Tibial nerve (tissue), 4 donors: ENCODE measurements at regions not wholly inside any gene's neighbourhood (a gene's known extent, or its start where the extent isn't known, plus 50 kb on each side); places are given as distances from the start of the nearest gene placed in this dataset.

Experiments used
- DNase-seq, 2 donors: peaks; one replicate each; pipeline ENCODE4 v3.0.0-alpha.2; 2019; ENCODE audit warnings: low spot score in 2 of 2
- H3K27ac ChIP-seq, 4 donors: fragments of 200-600 bp; sonication (generic) in 3 of 4; one replicate each; pipeline ENCODE4 v1.5.1; 2017 to 2019; ENCODE audit warnings: mild to moderate bottlenecking in 1 of 4
- H3K27me3 ChIP-seq, 2 donors: fragments of 200-600 bp; sonication (generic) in 1 of 2; one replicate each; pipeline versions ENCODE4 v1.5.1 to v1.6.0; 2017 to 2019
- H3K36me3 ChIP-seq, 3 donors: fragments of 200-600 bp; sonication (generic); one replicate each; pipeline ENCODE4 v1.5.1; 2018 to 2019
- H3K4me1 ChIP-seq, 4 donors: fragments of 200-600 bp; sonication (generic) in 3 of 4; one replicate each; pipeline ENCODE4 v1.5.1; 2017 to 2019
- H3K4me3 ChIP-seq, 4 donors: fragments of 200-600 bp; sonication (generic) in 3 of 4; one replicate each; pipeline ENCODE4 v1.5.1; 2017 to 2019; ENCODE audit warnings: mild to moderate bottlenecking in 1 of 4, moderate library complexity in 1 of 4
- H3K9me3 ChIP-seq, 4 donors: fragments of 200-600 bp; sonication (generic) in 3 of 4; one replicate each; pipeline ENCODE4 v1.5.1; 2017 to 2019
- CTCF ChIP-seq, 5 experiments: fragments of 200-600 bp in 3 of 5; fragments of 450-650 bp in 2 of 5; sonication (generic) in 3 of 5; IDR thresholded peaks; one replicate each; pipeline ENCODE4 v1.5.1; 2016 to 2019; ENCODE audit warnings: antibody characterized with exemption in 5 of 5, mild to moderate bottlenecking in 3 of 5, moderate library complexity in 2 of 5
- EP300 ChIP-seq, 2 donors: sonication (generic); formaldehyde crosslinking; IDR thresholded peaks; one replicate each; pipeline ENCODE4 v1.6.1; 2017; ENCODE audit warnings: antibody characterized with exemption in 2 of 2, mild to moderate bottlenecking in 1 of 2
- POLR2A ChIP-seq, 2 donors: fragments of 450-650 bp; IDR thresholded peaks; one replicate each; pipeline ENCODE4 v1.6.1; 2017; ENCODE audit warnings: antibody characterized with exemption in 2 of 2, mild to moderate bottlenecking in 2 of 2, moderate library complexity in 2 of 2
- WGBS, 2 donors: methylation state at CpG; one replicate each; pipeline ENCODE4 v1.1.5; 2018; 5-methylcytosine and 5-hydroxymethylcytosine counted together

GRCh38 chr12:87806310-87806709, 222.9 kb downstream of the C12orf50 start:
- Histone ChIP-seq H3K27ac (no peak overlapping the region), H3K4me3 (no peak overlapping the region), H3K4me1 (peaks cover 0 to 17% (median 0%) of the 10 kb centered on the region in 4 donors), H3K27me3 (no peaks in the 10 kb centered on the region), H3K9me3 (no peaks in the 10 kb centered on the region), H3K36me3 (no peaks in the 10 kb centered on the region)
- 55 to 67% methylated on average over 4 of the region's 4 CpGs for WGBS, 2 donors
- TF ChIP-seq POLR2A (IDR thresholded peaks at IDR 0.05): no peak
- no peak for TF ChIP-seq CTCF (IDR thresholded peaks at IDR 0.05)
- TF ChIP-seq EP300 (IDR thresholded peaks at IDR 0.05): no peak
- no peak for DNase-seq

- no peak for DNase-seq
- no peaks in the 10 kb centered on the region for H3K36me3 ChIP-seq
- H3K27ac ChIP-seq: no peak overlapping the region
- TF ChIP-seq EP300 (IDR thresholded peaks at IDR 0.05): no peak
- no peak for TF ChIP-seq POLR2A (IDR thresholded peaks at IDR 0.05)
- no peak for TF ChIP-seq CTCF (IDR thresholded peaks at IDR 0.05)
- 37 to 92% methylated on average over 1 of the region's 1 CpG for WGBS, 2 donors
- no peaks in the 10 kb centered on the region for H3K9me3 ChIP-seq
- no peaks in the 10 kb centered on the region for H3K27me3 ChIP-seq
- H3K4me1 ChIP-seq: peaks cover 0 to 19% (median 0%) of the 10 kb centered on the region in 4 donors
- H3K4me3 ChIP-seq: no peak overlapping the region
Observed at GRCh38 chr12:87804386-87804785, 224.8 kb downstream of the C12orf50 start.

GRCh38 chr12:87802721-87803011, 226.5 kb downstream of the C12orf50 start:
- DNase-seq: no peak
- Histone ChIP-seq H3K4me3 (no peak overlapping the region), H3K4me1 (peaks cover 0 to 19% (median 0%) of the 10 kb centered on the region in 4 donors), H3K27me3 (no peaks in the 10 kb centered on the region), H3K9me3 (no peaks in the 10 kb centered on the region), H3K36me3 (no peaks in the 10 kb centered on the region), H3K27ac (no peak overlapping the region)
- WGBS, 2 donors: 76 to 94% methylated on average over 1 of the region's 1 CpG
- no peak for TF ChIP-seq POLR2A (IDR thresholded peaks at IDR 0.05)
- TF ChIP-seq EP300 (IDR thresholded peaks at IDR 0.05): no peak
- no peak for TF ChIP-seq CTCF (IDR thresholded peaks at IDR 0.05)

GRCh38 chr12:87801860-87802720, 227.1 kb downstream of the C12orf50 start:
- no peak for TF ChIP-seq CTCF (IDR thresholded peaks at IDR 0.05)
- TF ChIP-seq POLR2A (IDR thresholded peaks at IDR 0.05): no peak
- no peak for TF ChIP-seq EP300 (IDR thresholded peaks at IDR 0.05)
- H3K27me3 ChIP-seq: no peaks in the 10 kb centered on the region
- peak overlapping the region in 1 of 4 donors; percentile 3 for H3K4me3 ChIP-seq
- no peak overlapping the region for H3K27ac ChIP-seq
- H3K36me3 ChIP-seq: no peaks in the 10 kb centered on the region
- H3K4me1 ChIP-seq: peaks cover 0 to 19% (median 0%) of the 10 kb centered on the region in 4 donors
- H3K9me3 ChIP-seq: no peaks in the 10 kb centered on the region
- DNase-seq: no peak
- WGBS, 2 donors: 41 to 44% methylated on average over 4 of the region's 4 CpGs

DNA sequence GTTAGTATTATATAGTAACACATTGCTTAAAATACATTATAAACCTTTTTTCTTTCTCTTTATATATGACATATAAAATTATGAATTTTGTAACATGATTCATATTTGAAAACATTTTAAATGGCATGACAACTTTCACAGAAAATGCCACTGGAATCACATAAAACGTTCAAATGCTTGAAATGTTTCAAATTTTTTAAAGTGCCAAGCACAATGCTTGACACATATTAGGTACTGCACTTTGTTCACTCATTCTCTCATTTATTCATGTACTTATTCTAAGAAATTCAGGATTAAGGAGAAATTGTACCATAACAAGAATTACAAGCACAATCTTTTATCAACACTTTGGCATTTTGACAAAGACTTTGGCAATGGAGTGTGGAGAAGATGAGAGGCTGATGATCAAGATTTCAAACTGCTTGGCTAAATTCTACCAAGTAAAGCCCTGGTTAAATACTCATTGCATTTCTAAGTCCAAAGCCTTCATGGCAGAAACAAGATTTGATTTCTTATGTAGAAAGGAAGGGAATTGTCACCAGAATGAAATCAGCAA, 232.2 kb downstream of the C12orf50 start:
- Histone ChIP-seq H3K4me3 (no peak overlapping the region), H3K27me3 (no peaks in the 10 kb centered on the region), H3K27ac (no peak overlapping the region), H3K9me3 (no peaks in the 10 kb centered on the region), H3K36me3 (no peaks in the 10 kb centered on the region), H3K4me1 (peaks cover 0 to 8% (median 0%) of the 10 kb centered on the region in 4 donors)
- TF ChIP-seq POLR2A (IDR thresholded peaks at IDR 0.05): no peak
- no peak for TF ChIP-seq EP300 (IDR thresholded peaks at IDR 0.05)
- TF ChIP-seq CTCF (IDR thresholded peaks at IDR 0.05): no peak
- no peak for DNase-seq
- WGBS, 2 donors: 18% methylated on average over 1 of the region's 1 CpG
